COLO668 (cell line): ENCODE measurements at regions not wholly inside any gene's neighbourhood (a gene's known extent, or its start where the extent isn't known, plus 50 kb on each side); places are given as distances from the start of the nearest gene placed in this dataset.

ENCODE experiments used
- DNase-seq: peaks from one replicate; lab custom pipeline; 2025; ENCODE audit not compliant: unreplicated experiment; lab: John Stamatoyannopoulos, UW

DNA sequence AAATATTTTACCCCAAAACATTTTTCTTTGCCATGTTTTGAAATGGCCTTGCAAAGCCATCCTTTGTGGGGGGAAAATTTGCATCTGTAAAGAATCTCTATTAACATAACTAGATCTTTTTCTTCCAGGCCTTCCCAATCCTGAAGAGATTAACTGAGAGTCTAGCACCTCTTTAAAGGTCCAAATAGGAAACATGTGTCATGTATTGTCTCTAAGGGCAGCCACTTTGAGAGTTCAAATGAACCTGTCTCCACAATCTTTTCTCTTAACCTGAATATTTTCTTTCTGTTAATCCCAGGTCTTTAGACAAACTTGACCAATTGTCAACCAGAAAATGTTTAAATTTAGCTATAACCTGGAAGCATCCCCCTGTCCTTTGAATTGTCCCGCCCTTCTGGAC lies 236.6 kb upstream of the PROK2 start:
- no peak for DNase-seq

GRCh38 chr3:72018343-72018984 lies 233.5 kb upstream of the PROK2 start:
- no peak for DNase-seq

DNA sequence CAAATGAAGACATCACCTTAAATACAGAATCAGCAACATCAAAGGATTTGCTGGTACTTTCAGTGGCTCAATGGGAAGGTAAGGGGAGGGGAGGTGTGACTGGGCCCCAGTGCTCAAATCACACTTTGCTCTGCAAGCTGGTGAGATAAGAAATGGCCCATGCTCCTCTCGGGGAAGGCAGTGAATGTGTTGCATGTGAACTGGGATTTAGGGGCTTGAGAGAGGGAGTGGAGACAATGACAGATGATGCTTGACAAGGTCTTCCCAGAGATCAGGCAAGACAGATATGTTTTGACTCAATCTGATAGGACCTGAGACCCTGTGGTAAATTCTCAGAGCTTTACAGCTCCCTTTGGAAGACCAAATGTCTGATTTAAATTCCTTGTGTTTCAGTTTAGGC lies 233.0 kb upstream of the PROK2 start:
- DNase-seq, result no peak

- DNase-seq, result no peak
Observed at GRCh38 chr3:72017311-72017710, 232.4 kb upstream of the PROK2 start.

GRCh38 chr3:72015463-72015862 lies 230.5 kb upstream of the PROK2 start:
- DNase-seq, result no peak

DNA sequence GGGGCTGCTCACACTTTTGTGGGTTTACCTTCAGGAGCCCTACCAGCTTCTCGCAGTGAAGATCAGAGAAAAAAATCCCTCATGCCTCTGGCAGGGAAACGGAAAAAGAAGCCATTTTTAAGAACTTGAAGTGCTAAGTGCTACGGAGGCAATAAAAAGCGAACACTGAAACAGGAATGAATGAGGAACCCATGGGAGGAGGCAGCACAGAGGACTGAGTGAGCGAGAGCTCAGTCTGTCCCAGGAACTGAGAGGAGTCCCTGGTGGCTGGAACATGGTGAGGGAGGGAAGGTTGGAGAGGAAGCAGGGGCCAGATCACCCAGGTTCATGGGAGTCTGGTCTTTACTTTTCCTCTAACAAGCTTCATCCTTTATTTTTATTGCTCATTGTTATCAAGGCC lies 228.1 kb upstream of the PROK2 start:
- DNase-seq, result no peak

- no peak for DNase-seq
Observed at GRCh38 chr3:72012363-72012762, 227.4 kb upstream of the PROK2 start.

DNA sequence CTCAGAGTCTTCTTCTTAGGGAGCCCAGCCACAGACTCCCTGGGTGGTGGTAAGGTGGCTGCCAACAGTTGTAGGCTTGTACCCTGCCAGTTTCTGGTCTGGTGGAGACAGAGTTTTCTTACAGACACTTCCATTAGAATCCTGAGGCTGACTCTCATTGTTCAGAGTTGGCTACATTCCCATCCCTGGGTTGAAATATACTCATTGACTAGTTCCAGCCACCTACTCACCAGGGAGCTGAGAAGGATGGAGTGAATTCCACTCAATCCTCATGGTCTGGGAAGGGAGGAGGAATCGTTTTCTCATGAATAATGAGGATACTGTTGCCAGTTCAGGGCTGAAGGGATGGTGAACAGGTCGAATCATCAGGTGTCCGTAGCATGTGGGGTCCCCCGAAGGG lies 226.5 kb upstream of the PROK2 start:
- DNase-seq, result no peak

DNA sequence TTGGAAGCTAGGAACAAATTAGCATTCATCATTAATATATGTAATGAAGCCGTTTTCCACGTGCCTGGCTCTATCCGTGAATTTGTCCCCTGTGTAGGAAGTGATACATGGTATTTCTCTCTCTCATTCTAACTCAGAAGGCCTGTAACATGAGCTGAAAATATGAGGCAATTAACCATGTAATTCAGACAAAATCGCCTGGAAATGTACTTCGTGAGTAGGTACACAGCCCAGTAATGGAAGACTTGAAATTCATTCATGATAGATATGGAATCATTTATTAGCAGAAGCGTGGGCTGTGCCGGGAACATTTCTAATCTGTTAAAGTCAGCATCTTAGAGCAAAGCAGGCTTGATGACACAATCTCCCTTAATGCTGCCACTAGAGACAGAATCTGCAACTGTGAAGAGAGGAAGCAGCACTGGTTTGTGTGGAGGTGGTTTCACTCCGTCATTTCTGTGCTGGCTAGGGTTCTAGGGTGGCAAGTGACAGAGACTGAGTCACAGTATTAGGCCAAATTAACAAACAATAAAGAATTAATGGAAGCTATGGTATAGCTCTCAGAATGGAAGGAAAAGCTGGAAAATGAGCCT lies 225.0 kb upstream of the PROK2 start:
- no peak for DNase-seq

- no peak for DNase-seq
Observed at GRCh38 chr3:72008226-72008996, 223.5 kb upstream of the PROK2 start.

DNA sequence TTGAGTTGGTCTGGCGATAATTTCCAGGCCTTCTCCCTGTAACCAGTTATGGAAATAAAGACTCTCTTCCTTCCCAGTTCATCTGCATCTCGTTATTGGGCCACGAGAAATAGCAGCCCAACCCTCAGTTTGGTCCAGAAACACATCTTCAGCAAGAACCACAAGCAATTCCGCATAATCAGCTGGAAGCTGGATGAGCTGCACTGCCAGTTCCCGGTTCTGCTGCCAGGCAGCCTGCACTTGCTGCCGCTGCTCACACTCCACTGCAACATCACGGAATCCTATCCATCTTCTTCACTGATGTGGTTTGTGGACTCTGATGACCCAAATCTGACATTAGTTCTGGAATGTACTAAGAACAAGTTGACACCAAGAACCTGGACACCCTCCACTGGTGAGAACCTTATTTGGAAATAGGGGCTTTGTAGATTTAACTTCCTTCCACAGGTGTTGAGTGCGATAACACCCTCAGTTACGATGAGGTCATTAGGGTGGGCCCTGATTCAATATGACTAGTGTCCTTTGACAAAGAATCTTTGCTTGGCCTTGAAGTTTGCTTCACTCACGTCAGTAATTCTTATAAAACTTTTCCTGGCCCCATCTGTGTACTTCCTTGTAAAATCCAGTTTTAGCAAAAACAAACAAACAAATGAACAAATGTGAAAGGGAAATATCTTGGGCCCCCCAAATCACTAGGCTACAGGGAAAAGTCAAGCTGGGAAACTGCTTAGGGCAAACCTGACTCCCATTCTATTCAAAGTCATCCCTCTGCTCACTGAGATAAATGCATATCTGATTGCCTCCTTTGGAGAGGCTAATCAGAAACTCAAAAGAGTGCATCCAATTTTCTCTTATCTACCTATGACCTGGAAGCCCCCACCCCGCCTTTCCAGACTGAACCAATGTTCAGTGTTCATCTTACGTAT lies 221.9 kb upstream of the PROK2 start:
- DNase-seq, result no peak

DNA sequence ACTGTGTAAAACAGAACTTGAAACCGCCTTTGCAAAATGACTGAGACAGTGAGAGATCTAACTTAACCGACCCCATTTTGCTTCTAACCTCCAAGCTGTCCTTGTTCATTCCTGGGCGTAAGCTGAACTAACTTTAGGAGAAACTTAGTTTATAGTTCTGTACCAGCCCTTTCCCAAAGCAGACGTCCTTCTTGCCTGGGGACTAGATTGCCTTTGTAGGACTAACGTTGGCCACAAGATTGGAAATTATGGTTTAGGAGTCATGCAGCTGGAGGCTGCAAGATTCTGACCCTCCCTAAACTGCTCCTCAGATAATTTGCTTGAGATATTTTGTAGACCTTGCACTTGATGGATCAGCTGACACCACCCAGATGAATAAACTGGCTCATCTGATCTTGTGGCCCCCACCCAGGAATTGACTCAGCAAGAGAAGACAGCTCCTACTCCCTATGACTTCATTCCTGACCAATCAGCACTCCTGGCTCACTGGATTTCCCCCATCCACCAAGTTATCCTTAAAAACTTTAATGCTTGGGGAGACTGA lies 219.9 kb upstream of the PROK2 start:
- DNase-seq, result no peak

DNA sequence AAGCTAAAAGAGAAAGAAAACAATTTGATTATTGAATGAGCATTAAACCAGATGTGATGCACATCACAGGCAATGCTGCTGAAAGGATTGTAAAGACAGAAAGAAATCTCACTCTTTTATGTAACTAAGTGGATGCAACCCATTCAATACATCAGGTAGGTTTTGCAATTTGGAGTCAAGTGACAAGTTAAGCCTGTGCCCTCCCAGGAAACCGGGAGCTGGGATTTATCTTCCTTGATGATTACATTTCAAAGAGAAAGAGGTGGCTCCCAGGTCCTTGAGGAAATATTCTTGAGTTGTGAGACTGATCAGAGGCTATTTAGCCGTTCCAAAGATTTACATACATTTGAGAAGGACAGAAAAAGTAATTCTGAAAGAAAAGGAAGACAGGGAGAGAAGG lies 219.0 kb upstream of the PROK2 start:
- no peak for DNase-seq

- no peak for DNase-seq
Observed at GRCh38 chr3:72001758-72002157, 216.8 kb upstream of the PROK2 start.

DNA sequence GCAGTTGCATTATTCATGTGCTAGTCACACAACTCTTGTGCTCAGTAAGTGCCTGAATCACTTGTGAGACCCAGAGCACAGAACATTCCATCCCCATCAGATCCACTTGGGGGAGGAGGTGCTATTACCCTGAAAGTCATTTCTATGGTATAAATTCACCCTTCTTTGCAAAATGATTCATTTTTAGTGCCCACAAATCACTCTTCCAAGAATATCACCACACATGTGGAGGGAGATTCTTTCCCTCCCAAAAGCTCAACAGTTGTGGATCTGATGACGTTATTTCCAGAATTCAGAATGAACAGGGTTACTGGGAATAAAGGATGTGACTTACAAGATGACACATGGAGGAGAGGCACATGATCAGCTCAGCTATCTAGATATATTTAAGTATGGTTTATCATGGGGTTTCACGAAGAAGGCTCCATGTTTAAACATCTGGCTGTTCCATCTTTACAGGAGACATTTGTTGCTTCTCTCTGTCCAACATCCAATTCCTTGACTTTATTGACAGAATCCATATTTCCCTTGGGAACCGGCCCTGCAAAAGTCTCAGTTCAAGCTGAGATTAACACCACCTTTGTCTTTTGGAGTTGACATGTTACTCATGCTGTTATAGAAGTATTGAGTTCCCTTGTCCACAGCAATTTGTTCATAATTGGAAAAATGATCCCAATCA lies 214.2 kb upstream of the PROK2 start:
- no peak for DNase-seq

GRCh38 chr3:71997066-71997653 lies 212.2 kb upstream of the PROK2 start:
- DNase-seq, result no peak

- DNase-seq, result no peak
Observed at GRCh38 chr3:71994906-71995305, 210.0 kb upstream of the PROK2 start.

DNA sequence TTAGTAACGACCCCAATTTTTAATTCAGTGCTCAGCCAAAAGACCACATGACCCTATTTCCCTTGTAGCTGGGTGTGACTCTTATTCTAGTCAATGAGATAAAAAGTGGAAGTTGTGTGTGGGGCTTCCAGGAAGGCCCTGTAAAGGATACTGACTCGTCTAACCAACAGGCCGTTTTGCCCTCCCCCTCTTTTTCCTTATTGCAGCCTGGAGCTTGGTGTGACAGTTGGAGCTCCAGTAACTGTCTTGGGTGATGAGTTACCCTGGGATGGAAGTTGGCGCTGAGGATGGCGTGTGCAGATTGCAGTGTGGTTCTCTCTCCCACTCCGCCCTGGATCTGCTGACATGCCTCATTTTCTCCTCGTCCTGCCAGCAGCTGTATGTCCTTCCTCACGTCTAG lies 209.3 kb upstream of the PROK2 start:
- DNase-seq, result no peak

- no peak for DNase-seq
Observed at GRCh38 chr3:71991681-71992080, 206.7 kb upstream of the PROK2 start.

GRCh38 chr3:71991046-71991445 lies 206.1 kb upstream of the PROK2 start:
- no peak for DNase-seq
